Panc1 (cell line): ENCODE measurements at regions not wholly inside any gene's neighbourhood (a gene's known extent, or its start where the extent isn't known, plus 50 kb on each side); places are given as distances from the start of the nearest gene placed in this dataset.

Experiments
- ATAC-seq: fragments of 200-7000 bp; cut with Tn5 transposase; 2 replicates; pipeline ENCODE4 v1.9.1; 2020; ENCODE audit warnings: mild to moderate bottlenecking, moderate library complexity
- BruUV-seq: library from RNA; stranded (reverse); fragments of 400-500 nt; replicated peaks from 2 replicates; lab custom pipeline; 2021; lab: Mats Ljungman, UMichigan
- CTCF ChIA-PET: fragments of 300-600 bp; sonication (Branson Sonifier 250); formaldehyde crosslinking; loops from one replicate; lab custom pipeline; 2022; ENCODE audit warnings: antibody characterized with exemption; lab: Charles Lee
- POLR2A ChIA-PET: fragments of 300-600 bp; sonication (Branson Sonifier 250); formaldehyde crosslinking; loops from one replicate; lab custom pipeline; 2022; ENCODE audit warnings: antibody characterized with exemption; lab: Charles Lee
- DNase-seq: peaks from one replicate; pipeline ENCODE4 v3.0.0-alpha.2; 2010; ENCODE audit warnings: low read depth, low spot score
- H3K27ac ChIP-seq: 2 replicates; pipeline ENCODE4 v1.5.1; 2011; ENCODE audit warnings: mild to moderate bottlenecking, low read length, inconsistent platforms
- H3K27me3 ChIP-seq: fragments of 200-500 bp; sonication (Bioruptor generic); 2 replicates; pipeline ENCODE4 v1.6.0; 2014; ENCODE audit warnings: low read length, inconsistent platforms; ENCODE audit not compliant: control insufficient read depth, insufficient read depth
- H3K36me3 ChIP-seq: fragments of 200-500 bp; sonication (Bioruptor generic); 2 replicates; pipeline ENCODE4 v1.5.1; 2014; ENCODE audit warnings: inconsistent platforms, mild to moderate bottlenecking, low read length, moderate library complexity; ENCODE audit not compliant: control insufficient read depth, insufficient read depth
- H3K4me1 ChIP-seq: 2 replicates; pipeline ENCODE4 v1.5.1; 2011; ENCODE audit warnings: inconsistent platforms, mild to moderate bottlenecking, low read length, moderate library complexity; ENCODE audit not compliant: control insufficient read depth, insufficient read depth
- H3K4me3 ChIP-seq, 2 experiments: 2 replicates each; pipeline ENCODE4 v1.5.1; 2011 to 2012; ENCODE audit warnings: low read depth in 2 of 2, low read length in 2 of 2, mild to moderate bottlenecking in 2 of 2, inconsistent platforms in 1 of 2, moderate library complexity in 1 of 2
- H3K9me3 ChIP-seq: fragments of 200-500 bp; sonication (Bioruptor generic); 2 replicates; pipeline ENCODE4 v1.5.1; 2014; ENCODE audit warnings: low read depth, mild to moderate bottlenecking, inconsistent platforms, low read length, moderate library complexity; ENCODE audit not compliant: control insufficient read depth, insufficient read depth
- CTCF ChIP-seq: fragments of 450-650 bp; IDR thresholded peaks from 2 replicates; pipeline ENCODE4 v1.5.1; 2017; ENCODE audit warnings: mild to moderate bottlenecking
- POLR2AphosphoS5 ChIP-seq: IDR thresholded peaks from 2 replicates; pipeline ENCODE4 v1.6.1; 2012; ENCODE audit warnings: mild to moderate bottlenecking, low read depth, low read length, moderate library complexity
- REST ChIP-seq, 2 experiments: IDR thresholded peaks; 2 replicates each; pipeline ENCODE4 v1.6.1; 2011 to 2012; ENCODE audit warnings: low read depth in 2 of 2, control low read depth in 1 of 2, low read length in 1 of 2, mild to moderate bottlenecking in 1 of 2, moderate library complexity in 1 of 2; ENCODE audit not compliant: insufficient read depth in 1 of 2
- SIN3A ChIP-seq: IDR thresholded peaks from 2 replicates; pipeline ENCODE4 v1.6.1; 2012; ENCODE audit warnings: low read depth, mild to moderate bottlenecking, low read length, moderate library complexity, borderline replicate concordance; ENCODE audit not compliant: insufficient read depth
- TCF7L2 ChIP-seq: IDR thresholded peaks from 2 replicates; pipeline ENCODE4 v1.6.1; 2011; ENCODE audit warnings: mild to moderate bottlenecking, low read depth, low read length, inconsistent platforms
- in situ Hi-C: cut with HindIII; loops from 2 replicates; pipeline ENCODE4 v1.10.0; 2016; ENCODE audit warnings: low sequenced_read_pairs, low pct_unique_long_range_greater_than_20kb
- intact Hi-C: fragments of 100-400 bp; cut with micrococcal nuclease; formaldehyde crosslinking; loops from one replicate; pipeline ENCODE4 v1.10.0; 2022; ENCODE audit not compliant: unreplicated experiment

- intact Hi-C loops = no loop called here
- no TSS peak for BruUV-seq
Measured at GRCh38 chr13:34655554-34655953, 286.5 kb upstream of the NBEA start.

GRCh38 chr13:34657716-34658115 lies 284.4 kb upstream of the NBEA start:
- ChIA-PET POLR2A (no interaction called here), CTCF (no interaction called here)
- TF ChIP-seq SIN3A (no peak), REST (IDR thresholded peaks at IDR 0.05; ENCODE audit: insufficient read depth in 1 of 2, low read depth in 2 of 2, low read length in 1 of 2) (no peak), TCF7L2 (no peak), CTCF (no peak), POLR2AphosphoS5 (no peak)
- no peaks in the 10 kb centered on the region for H3K36me3 ChIP-seq
- H3K4me1 ChIP-seq = no peaks in the 10 kb centered on the region
- no TSS peak for BruUV-seq
- intact Hi-C loops (no loop called here), in situ Hi-C loops (no loop called here)
- no peaks in the 10 kb centered on the region for H3K9me3 ChIP-seq
- H3K27me3 ChIP-seq = no peaks in the 10 kb centered on the region
- no peak overlapping the region for H3K27ac ChIP-seq
- no peak overlapping the region for H3K4me3 ChIP-seq
- DNase-seq = no peak
- no peak for ATAC-seq

More at GRCh38 chr13:34655554-34655953, 286.5 kb upstream of the NBEA start:
- ChIA-PET POLR2A (no interaction called here), CTCF (no interaction called here)
- Histone ChIP-seq H3K9me3 (no peaks in the 10 kb centered on the region), H3K27me3 (no peaks in the 10 kb centered on the region), H3K4me3 (no peak overlapping the region), H3K36me3 (no peaks in the 10 kb centered on the region), H3K4me1 (no peaks in the 10 kb centered on the region), H3K27ac (no peak overlapping the region)
- TF ChIP-seq REST (IDR thresholded peaks at IDR 0.05; ENCODE audit: insufficient read depth in 1 of 2, low read depth in 2 of 2, low read length in 1 of 2) (no peak), POLR2AphosphoS5 (no peak), CTCF (no peak), SIN3A (no peak), TCF7L2 (no peak)
- DNase-seq (no peak), ATAC-seq (no peak)
- in situ Hi-C loops = no loop called here
